ENCODE measurements at regions not wholly inside any gene's neighbourhood (a gene's known extent, or its start where the extent isn't known, plus 50 kb on each side); places are given as distances from the start of the nearest gene placed in this dataset.
"Not testable (repeated sequence)": the region's sequence is repeated elsewhere in the genome, so short reads cannot be mapped to it uniquely, and the experiment has no call there.

DNA sequence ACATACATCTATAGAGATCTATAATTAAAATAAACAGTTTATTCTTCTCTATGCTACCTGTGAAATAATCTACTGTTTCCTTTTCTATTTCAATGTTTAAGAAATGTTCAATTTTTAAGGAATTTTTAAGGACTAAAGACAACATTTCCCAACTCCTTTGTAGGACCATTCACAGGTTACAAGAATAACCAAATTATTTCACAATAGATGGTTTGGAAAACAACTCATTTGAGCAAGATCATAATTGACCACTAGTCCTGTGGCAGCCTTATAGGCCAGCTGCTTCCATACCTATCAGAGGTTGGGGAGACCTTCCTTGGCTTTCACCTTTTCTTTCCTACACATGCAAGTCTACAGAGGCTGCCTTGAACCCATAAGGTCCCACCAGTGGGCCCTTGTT, 193.7 kb downstream of the TTC39B start:
- DNase-seq = no peak

DNA sequence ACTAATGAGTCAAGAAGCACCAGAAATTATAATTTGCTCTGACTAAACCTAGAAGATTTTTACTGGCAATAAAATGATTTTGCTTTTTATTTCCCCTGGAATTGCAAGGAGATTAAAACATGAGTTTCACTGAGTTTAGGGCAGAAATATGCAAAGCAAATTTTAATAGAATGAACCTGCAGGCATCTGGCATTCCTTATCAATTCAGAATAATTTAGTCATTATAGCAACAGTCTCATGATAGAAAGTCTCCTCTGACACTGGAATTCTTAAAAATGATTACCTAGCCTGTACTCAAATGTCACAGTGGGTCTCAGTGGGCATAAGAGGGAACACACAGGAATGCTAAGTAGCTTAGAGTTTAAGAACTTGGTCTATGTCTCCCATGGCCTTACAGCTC, 195.9 kb downstream of the TTC39B start:
- no peak for DNase-seq

- peak; percentile 29 for DNase-seq
Observed at GRCh38 chr9:15104826-15105420, 194.7 kb upstream of the FREM1 start.

- DNase-seq = no peak
Observed at GRCh38 chr9:15103290-15103689, 193.1 kb upstream of the FREM1 start.

DNA sequence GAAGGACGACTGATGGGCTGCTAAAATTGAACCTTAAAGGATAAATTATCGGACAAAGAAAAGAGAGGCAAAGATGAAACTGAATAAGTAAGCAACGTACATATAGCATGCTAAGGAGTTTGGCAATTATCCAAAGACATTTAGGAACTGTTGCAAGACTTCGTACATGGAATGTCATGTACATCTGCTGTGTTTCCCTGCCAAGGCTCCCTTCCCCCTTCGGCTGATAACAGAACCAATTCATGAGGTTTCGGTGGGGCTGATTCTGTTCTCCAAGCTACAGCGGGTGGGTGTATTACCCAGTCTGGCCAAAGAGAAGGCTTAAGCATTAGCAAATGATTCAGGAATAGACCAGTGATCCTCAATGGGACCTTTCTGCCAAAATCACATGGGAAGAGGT, 190.9 kb upstream of the FREM1 start:
- DNase-seq = no peak

DNA sequence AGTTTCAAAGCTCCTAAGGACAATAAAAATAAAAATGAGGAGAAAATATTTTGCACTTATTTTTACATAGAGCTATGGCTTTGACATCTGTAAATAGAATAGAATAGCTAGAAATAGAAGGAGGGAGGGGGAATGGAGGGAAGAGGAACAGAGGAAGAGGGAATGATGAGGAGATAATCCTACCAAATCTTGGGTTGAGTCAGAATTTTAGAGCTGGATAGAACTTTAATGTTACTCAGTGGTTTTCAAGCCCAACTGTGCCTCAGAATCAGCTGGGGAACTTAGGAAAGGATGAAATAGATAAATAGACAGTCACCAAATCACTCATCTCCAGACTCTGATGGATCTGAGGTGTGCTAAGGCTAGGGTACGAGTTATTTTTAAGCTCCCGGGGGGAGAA, 190.3 kb upstream of the FREM1 start:
- no peak for DNase-seq

- no peak for DNase-seq
Observed at GRCh38 chr9:15096972-15097371, 186.7 kb upstream of the FREM1 start.

DNA sequence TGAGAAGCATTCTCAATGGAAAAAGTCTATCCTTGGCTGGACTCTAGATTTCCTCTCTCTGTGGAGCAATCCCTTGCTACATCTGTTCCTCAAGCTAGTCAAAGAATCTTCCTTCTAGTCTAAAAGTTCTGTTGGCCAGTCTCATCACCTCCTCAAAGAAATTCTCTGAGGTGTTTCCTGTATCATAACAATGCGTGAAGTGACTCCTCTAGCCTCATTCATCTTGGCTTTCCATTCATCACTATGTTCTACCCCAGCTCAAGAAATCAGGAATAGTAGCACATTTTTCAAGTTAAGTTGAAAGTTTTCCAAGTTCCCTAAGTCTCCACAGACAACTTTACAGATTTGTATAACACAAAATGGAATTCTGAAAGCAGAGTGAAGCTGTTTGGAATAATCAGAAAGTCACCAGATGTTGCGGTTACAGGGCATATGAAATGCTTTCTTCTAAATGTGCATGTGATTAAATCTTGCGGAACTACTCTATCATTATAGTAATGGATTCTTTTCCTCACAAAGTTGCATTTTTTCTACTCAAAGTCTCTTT, 176.6 kb upstream of the FREM1 start:
- DNase-seq = no peak

DNA sequence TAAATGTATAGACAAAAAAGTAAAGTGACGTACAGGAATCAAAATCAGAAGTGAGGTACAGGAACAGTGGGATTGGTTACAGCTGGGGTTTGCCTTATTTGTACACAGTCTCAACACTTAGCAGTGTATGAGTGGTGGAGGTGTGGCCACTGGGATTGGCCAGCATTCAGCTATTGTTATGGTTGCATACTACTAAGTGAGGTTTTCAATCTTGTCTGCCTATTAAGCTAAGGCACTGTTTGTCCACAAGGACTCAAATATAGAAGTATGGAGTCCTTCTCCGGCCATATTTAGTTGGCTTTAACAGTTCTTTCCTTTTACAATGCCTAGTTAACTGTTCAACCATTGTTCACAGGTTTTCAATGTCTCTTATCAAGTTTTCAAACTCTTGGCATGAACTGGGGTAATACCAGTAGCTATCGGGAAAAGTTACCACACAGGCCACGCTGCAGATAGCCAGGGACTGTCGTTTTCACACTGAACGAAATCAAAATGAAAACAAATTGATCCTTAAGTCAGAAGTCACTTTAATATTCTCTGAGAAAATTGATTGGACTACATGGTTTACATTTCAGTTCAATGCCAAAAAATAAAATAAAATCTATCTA, 176.0 kb upstream of the FREM1 start:
- no peak for DNase-seq

- DNase-seq = no peak
Observed at GRCh38 chr9:15081021-15081753, 171.0 kb upstream of the FREM1 start.

DNA sequence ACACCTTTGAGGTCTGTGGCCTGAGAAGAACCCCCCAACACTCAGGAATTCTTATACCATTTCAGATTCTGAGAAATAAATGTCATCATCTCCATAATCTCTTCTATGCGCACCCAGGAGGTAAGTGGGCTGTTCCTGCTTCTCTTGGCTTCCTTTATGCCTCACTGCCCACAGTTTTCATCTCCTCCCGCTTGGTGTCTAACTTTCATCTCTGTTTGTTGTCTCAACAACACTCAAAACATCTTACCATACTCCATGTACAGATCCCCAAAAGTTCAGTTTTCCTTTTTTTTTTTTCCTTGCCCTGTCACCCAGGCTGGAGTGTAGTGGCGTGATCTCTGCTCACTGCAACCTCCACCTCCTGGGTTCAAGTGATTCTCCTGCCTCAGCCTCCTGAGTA, 170.2 kb upstream of the FREM1 start:
- no peak for DNase-seq

GRCh38 chr9:15079989-15080388, 169.8 kb upstream of the FREM1 start:
- DNase-seq = no peak

DNA sequence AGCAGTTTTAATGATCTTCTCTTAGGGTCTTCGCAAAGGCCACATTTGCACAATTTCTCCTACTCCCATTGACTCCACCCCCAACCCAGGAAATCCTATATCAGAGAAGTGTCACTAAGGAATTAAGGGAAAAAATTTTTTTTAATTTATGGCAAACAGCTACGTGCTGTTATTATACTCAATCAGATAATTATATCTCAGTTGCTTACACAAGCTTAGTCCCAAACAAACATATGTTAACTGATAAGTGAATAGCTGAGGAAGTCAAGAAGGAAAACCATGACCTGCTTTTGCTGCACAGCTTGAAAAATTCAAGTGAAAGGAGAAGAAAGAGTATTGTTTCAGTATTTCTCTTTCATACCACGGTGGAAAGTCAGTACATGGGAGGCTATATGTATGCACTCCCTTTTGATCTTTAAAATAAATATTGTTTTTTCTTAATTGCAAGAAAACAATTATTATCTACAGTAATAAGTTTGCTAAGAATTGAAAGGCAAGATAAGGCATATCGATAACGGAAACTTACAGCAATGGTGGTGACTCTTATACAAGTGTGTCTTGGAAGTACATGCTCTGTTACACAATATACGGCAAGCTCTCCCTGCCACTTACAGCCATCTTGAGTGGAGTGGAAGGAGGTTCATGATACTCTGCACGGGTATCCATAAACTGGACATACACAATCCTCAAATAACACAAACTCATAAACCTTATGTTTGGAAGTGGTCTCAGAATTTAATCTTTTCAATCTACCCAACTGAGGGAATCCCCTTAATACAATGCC, 167.9 kb upstream of the FREM1 start:
- no peak for DNase-seq

- DNase-seq = no peak
Observed at GRCh38 chr9:15073620-15074019, 163.4 kb upstream of the FREM1 start.

- no peak for DNase-seq
Observed at GRCh38 chr9:15070716-15071115, 160.5 kb upstream of the FREM1 start.

- no peak for DNase-seq
Observed at GRCh38 chr9:15069106-15069505, 158.9 kb upstream of the FREM1 start.

DNA sequence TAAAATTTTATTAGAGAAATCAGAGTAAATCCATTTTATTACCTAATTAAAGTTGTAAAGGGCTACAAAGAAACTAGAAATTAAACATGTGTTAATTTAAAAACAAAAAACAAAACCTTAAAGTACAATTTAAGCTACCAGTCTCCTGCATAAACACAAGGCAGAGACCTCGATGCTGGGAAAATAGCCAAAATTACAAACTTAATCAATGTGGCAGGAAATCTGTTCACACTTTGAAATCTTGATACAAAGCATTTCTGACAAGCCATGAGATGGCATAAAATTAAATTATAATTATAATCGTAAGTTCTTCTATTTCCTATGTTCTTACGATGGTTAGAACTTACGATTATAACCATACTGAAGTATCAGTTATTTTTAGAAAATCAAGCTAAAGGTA, 158.0 kb upstream of the FREM1 start:
- DNase-seq = no peak

DNA sequence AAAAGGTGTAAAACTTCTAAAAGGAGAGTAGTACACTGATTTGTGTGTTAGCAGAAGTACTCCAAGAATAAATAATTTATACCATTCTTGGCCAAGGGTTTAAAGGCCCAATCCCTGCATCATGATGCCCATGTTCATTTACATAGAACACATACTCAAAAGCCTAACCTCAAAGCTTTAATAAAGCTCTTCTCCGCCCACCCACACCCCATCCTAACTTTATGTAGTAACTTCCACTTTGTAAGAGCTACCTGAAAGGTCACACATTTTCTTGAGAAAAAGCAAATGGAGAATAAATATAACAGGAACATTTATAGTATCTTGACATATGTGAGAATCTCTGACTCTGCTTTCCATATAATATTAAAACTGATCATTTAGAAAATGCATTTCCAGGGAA, 148.8 kb upstream of the FREM1 start:
- DNase-seq = no peak

- no peak for DNase-seq
Observed at GRCh38 chr9:15058236-15058635, 148.0 kb upstream of the FREM1 start.

- not testable (repeated sequence) for DNase-seq
Observed at GRCh38 chr9:15055284-15055683, 145.1 kb upstream of the FREM1 start.

DNA sequence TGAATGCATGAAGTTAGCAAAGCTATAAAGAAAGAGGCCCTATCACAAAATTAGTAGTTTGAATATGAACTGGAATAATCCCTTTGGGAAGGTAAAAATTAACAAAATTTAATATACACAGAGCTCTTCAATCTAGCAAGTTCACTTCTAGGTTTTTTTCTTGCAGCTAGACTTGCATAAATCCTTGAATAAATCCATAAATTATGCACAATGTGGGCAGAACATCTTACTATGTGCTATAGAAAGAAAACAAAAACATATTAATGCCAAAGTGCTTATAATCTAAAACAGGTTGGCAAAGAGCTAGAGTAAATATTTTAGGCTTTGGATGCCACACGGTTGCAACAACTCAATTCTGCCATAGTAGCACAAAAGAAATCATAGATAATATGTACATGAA, 138.5 kb upstream of the FREM1 start:
- DNase-seq = no peak

DNA sequence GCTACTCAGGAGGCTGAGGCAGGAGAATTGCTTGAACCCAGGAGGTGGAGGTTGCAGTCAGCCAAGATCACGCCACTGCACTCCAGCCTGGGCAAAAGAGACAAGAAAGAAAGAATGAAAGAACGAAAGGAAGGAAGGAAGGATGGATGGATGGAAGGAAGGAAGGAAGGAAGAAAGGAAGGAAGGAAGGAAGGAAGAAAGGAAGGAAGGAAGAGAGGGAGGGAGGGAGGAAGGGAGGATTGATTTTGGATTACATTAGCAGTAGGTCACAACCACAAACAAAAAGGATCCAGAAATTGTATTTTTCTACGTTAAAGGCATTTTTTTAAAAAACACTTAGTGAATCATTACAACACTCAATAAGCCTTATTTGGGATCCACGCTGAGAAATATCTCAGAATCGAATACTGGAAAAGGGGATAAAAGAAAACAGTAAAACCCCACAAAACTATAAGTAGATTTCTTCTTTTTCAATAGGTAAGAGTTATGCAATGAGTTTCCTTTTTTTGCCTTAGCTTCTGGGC, 136.9 kb upstream of the FREM1 start:
- DNase-seq = no peak

GRCh38 chr9:15033316-15033715, 123.1 kb upstream of the FREM1 start:
- DNase-seq = no peak

Measured in suppressor macrophage treated with lipopolysaccharide for 4 hours (primary cell).